Upper lobe of right lung (tissue), 1 donor: ENCODE measurements at regions not wholly inside any gene's neighbourhood (a gene's known extent, or its start where the extent isn't known, plus 50 kb on each side); places are given as distances from the start of the nearest gene placed in this dataset.

ENCODE experiments used
- ATAC-seq: fragments of 200-7000 bp; cut with Tn5 transposase; one replicate; pipeline ENCODE4 v1.9.1; 2020; ENCODE audit warnings: mild to moderate bottlenecking, moderate library complexity
- DNase-seq: peaks from one replicate; pipeline ENCODE4 v3.0.0-alpha.2; 2020
- H3K27ac ChIP-seq: fragments of 200-600 bp; one replicate; pipeline ENCODE4 v1.8.0; 2022
- H3K27me3 ChIP-seq: fragments of 200-600 bp; one replicate; pipeline ENCODE4 v1.8.0; 2022; ENCODE audit warnings: mild to moderate bottlenecking
- H3K36me3 ChIP-seq: fragments of 200-600 bp; one replicate; pipeline ENCODE4 v1.8.0; 2022
- H3K4me1 ChIP-seq: fragments of 200-600 bp; one replicate; pipeline ENCODE4 v1.8.0; 2022
- H3K4me3 ChIP-seq: fragments of 200-600 bp; one replicate; pipeline ENCODE4 v1.8.0; 2022; ENCODE audit warnings: mild to moderate bottlenecking
- H3K9me3 ChIP-seq: fragments of 200-600 bp; one replicate; pipeline ENCODE4 v1.8.0; 2022
- intact Hi-C: fragments of 100-400 bp; cut with DNase I; formaldehyde crosslinking; loops from one replicate; pipeline ENCODE4 v1.11.0; 2022
- TF ChIP-seq, protein P1 (sequence below): fragments of 200-600 bp; IDR thresholded peaks from one replicate; pipeline ENCODE4 v1.8.0; 2022; ENCODE audit warnings: antibody characterized with exemption
- donor health status: DM: no; HTN: yes; CAD: no; lungs with severe emphysema.

DNA sequence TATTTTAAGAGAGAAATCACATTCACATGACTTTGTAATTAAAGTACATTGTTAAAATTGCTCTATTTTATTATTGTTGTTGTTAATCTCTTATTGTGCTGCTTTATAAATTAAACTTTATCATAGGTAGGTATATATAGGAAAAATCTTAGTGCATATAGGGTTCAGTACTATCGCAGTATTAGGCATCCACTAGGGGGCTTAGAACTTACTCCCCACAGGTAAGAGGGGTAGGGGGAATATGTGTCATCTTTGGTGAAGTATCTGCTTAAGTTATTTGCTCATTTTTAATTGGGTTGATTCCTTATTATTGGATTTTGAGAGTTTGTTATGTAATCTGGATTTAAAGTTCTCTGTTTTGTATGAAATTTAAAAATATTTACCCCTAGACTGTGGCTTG, 385.2 kb downstream of the DUSP10 start:
- DNase-seq = no peak
- no peaks in the 10 kb centered on the region for H3K36me3 ChIP-seq
- intact Hi-C loops = no loop called here
- no peak overlapping the region for H3K4me3 ChIP-seq
- H3K9me3 ChIP-seq = no peaks in the 10 kb centered on the region
- H3K27ac ChIP-seq = no peak overlapping the region
- ATAC-seq = no peak
- TF ChIP-seq, protein P1, sequence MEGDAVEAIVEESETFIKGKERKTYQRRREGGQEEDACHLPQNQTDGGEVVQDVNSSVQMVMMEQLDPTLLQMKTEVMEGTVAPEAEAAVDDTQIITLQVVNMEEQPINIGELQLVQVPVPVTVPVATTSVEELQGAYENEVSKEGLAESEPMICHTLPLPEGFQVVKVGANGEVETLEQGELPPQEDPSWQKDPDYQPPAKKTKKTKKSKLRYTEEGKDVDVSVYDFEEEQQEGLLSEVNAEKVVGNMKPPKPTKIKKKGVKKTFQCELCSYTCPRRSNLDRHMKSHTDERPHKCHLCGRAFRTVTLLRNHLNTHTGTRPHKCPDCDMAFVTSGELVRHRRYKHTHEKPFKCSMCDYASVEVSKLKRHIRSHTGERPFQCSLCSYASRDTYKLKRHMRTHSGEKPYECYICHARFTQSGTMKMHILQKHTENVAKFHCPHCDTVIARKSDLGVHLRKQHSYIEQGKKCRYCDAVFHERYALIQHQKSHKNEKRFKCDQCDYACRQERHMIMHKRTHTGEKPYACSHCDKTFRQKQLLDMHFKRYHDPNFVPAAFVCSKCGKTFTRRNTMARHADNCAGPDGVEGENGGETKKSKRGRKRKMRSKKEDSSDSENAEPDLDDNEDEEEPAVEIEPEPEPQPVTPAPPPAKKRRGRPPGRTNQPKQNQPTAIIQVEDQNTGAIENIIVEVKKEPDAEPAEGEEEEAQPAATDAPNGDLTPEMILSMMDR = no peak
- H3K4me1 ChIP-seq = no peaks in the 10 kb centered on the region
- no peaks in the 10 kb centered on the region for H3K27me3 ChIP-seq

DNA sequence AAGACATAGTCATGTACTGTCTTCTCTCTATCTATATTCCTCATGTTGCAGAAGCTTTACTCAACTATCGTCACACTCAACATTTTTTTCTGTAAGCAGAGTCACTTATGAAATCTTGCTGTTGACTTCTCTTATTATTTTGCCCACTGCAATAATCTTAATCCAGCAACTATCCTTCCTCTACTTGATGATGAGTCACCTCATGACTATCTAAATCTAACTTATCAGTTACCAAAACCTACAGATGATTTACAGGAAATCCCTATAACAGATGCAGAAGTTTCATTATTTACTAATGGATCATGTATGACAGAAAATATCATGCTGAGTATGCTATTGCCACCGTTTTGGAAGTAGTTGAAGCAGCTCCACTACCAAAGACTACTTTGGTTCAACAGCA, 378.9 kb downstream of the DUSP10 start:
- intact Hi-C loops = no loop called here
- H3K4me3 ChIP-seq = no peak overlapping the region
- TF ChIP-seq, protein P1 = no peak
- H3K4me1 ChIP-seq = no peaks in the 10 kb centered on the region
- no peaks in the 10 kb centered on the region for H3K9me3 ChIP-seq
- DNase-seq = no peak
- no peaks in the 10 kb centered on the region for H3K27me3 ChIP-seq
- no peak overlapping the region for H3K27ac ChIP-seq
- no peaks in the 10 kb centered on the region for H3K36me3 ChIP-seq
- ATAC-seq = no peak

DNA sequence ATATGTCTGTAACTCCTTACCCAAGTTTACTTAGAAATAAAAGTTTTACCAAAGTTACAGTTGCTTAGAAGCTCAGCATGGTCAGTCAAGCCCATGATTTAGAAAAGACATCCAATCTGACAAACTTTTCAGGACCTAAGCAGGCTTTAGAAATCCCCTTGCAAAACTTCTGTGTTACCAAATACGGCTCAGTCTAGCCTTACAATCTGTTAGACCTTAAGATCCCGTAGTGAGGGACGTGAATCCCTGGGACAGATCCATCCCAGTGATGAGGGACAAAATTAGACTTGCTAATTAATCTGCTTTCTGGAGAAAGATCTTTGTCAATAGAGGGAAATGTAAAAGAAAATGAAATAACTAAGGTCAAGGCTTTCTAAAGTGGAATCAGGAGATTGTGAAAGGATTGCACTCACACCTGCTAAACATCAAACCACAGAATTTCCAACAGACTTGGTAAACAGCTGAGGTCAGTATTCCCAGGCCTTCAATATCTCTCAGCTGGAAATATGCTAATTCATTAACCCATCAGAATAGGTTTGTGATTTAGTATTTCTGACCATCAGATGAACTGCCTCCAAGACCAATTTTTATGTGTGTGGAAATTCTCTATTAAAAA, 375.3 kb downstream of the DUSP10 start:
- DNase-seq = no peak
- intact Hi-C loops = no loop called here
- Histone ChIP-seq H3K4me3 (no peak overlapping the region), H3K9me3 (no peaks in the 10 kb centered on the region), H3K4me1 (no peaks in the 10 kb centered on the region), H3K27me3 (no peaks in the 10 kb centered on the region), H3K36me3 (no peaks in the 10 kb centered on the region), H3K27ac (no peak overlapping the region)
- no peak for ATAC-seq
- TF ChIP-seq, protein P1 = no peak

DNA sequence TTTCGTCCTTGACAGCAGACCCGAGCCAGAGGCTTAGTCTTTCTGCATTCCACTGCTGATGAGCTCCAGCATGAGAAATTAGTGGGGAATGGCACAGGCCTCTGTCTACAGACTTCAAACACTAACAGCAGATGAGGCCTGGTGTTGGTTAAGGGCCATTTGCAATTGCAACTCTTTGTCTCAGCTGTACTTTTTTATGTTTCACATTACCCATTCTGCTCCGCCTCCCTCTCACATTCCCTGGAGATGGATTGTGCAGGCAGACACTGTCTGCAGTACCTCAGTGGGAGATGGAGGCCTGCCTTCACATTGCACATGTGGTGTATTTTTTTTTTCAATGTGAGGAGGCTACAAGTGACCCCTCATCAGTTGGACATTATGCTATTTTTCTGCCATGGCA, 370.2 kb downstream of the DUSP10 start:
- no peaks in the 10 kb centered on the region for H3K9me3 ChIP-seq
- no peak for DNase-seq
- no peak overlapping the region for H3K27ac ChIP-seq
- H3K27me3 ChIP-seq = no peaks in the 10 kb centered on the region
- no peaks in the 10 kb centered on the region for H3K4me1 ChIP-seq
- H3K36me3 ChIP-seq = no peaks in the 10 kb centered on the region
- no peak for ATAC-seq
- intact Hi-C loops = no loop called here
- H3K4me3 ChIP-seq = no peak overlapping the region
- TF ChIP-seq, protein P1 = no peak

DNA sequence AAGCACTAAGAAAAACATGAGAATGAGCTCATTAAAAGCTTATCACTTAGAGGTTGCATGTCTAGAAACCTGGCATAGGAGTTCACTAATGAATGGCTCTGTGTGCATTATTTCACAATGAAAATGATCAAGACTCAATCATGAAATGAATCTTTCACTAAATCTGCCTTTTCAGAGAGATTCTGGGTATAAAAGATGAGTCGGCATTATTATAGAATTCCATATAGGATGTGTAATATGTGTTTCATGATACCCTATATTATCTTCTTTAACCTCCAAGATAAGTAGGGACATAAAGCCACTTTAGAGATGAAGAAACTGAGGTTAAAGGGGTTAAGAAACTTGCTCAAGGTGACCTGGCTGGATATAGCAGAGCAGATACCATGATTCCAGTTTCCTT, 368.1 kb downstream of the DUSP10 start:
- no peak for ATAC-seq
- TF ChIP-seq, protein P1 = no peak
- H3K4me1 ChIP-seq = no peaks in the 10 kb centered on the region
- intact Hi-C loops = no loop called here
- no peaks in the 10 kb centered on the region for H3K27me3 ChIP-seq
- no peaks in the 10 kb centered on the region for H3K9me3 ChIP-seq
- no peak for DNase-seq
- no peaks in the 10 kb centered on the region for H3K36me3 ChIP-seq
- no peak overlapping the region for H3K27ac ChIP-seq
- H3K4me3 ChIP-seq = no peak overlapping the region

DNA sequence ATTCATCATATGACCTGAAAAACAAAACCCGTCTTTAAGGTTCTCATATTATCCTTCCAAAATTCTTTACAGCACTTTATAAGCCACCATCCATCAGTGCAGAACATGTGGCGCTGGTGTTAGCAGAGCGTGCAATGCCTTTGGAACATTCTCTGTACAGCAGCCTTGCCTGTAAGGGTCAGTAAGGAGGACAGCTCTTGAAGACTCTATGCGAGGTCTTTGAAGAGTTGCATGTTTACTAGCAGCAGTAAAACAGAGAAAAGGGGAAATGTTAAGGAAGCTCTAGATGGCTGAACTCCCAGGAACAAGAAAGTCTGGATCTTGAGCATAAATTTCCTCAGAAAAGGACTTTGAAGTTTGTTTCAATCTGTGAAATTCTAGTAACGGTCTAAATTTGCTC, 365.6 kb downstream of the DUSP10 start:
- DNase-seq (no peak), ATAC-seq (no peak)
- H3K4me1 ChIP-seq = no peaks in the 10 kb centered on the region
- no peaks in the 10 kb centered on the region for H3K36me3 ChIP-seq
- no peaks in the 10 kb centered on the region for H3K27me3 ChIP-seq
- H3K4me3 ChIP-seq = no peak overlapping the region
- H3K9me3 ChIP-seq = no peaks in the 10 kb centered on the region
- intact Hi-C loops = no loop called here
- TF ChIP-seq, protein P1 = no peak
- no peak overlapping the region for H3K27ac ChIP-seq
